Lung (tissue), 11 donors: ENCODE measurements at regions not wholly inside any gene's neighbourhood (a gene's known extent, or its start where the extent isn't known, plus 50 kb on each side); places are given as distances from the start of the nearest gene placed in this dataset.
A peak's percentile ranks its signal among the peaks of the same experiment; 100 is the strongest.

ENCODE experiments used
- ATAC-seq: fragments of 200-7000 bp; cut with Tn5 transposase; one replicate; pipeline ENCODE4 v1.9.1; 2020; ENCODE audit warnings: moderate number of reproducible peaks; ENCODE audit not compliant: insufficient read depth, low FRiP score
- DNase-seq, 3 donors: peaks; one replicate each; pipeline ENCODE4 v3.0.0-alpha.2; 2013 to 2017
- H3K27ac ChIP-seq, 2 donors: one replicate each; pipeline ENCODE4 v1.5.1; 2013; ENCODE audit warnings: mild to moderate bottlenecking in 2 of 2, moderate library complexity in 2 of 2, control low read depth in 1 of 2, inconsistent platforms in 1 of 2, low read depth in 1 of 2, low read length in 1 of 2
- H3K27me3 ChIP-seq, 3 donors: one replicate each; pipeline ENCODE4 v1.5.1; 2013; ENCODE audit warnings: low read length in 2 of 3; ENCODE audit not compliant: control insufficient read depth in 3 of 3, insufficient read depth in 3 of 3
- H3K36me3 ChIP-seq, 4 donors: one replicate each; pipeline ENCODE4 v1.5.1; 2013; ENCODE audit warnings: low read length in 4 of 4, mild to moderate bottlenecking in 1 of 4, moderate library complexity in 1 of 4; ENCODE audit not compliant: control insufficient read depth in 4 of 4, insufficient read depth in 4 of 4
- H3K4me1 ChIP-seq, 5 donors: one replicate each; pipeline ENCODE4 v1.5.1; 2013; ENCODE audit warnings: low read length in 5 of 5, mild to moderate bottlenecking in 2 of 5, moderate library complexity in 1 of 5; ENCODE audit not compliant: control insufficient read depth in 5 of 5, insufficient read depth in 5 of 5
- H3K4me3 ChIP-seq: one replicate; pipeline ENCODE4 v1.5.1; 2013; ENCODE audit warnings: mild to moderate bottlenecking, control low read depth, moderate library complexity
- H3K9ac ChIP-seq, 2 donors: one replicate each; pipeline ENCODE4 v1.5.1; 2013; ENCODE audit warnings: low read length in 2 of 2, control low read depth in 1 of 2; ENCODE audit not compliant: insufficient read depth in 1 of 2
- H3K9me3 ChIP-seq, 4 donors: one replicate each; pipeline ENCODE4 v1.5.1; 2013; ENCODE audit warnings: low read length in 3 of 4, mild to moderate bottlenecking in 1 of 4, moderate library complexity in 1 of 4; ENCODE audit not compliant: control insufficient read depth in 4 of 4, insufficient read depth in 3 of 4
- WGBS, 2 donors: extraction: QIAGEN DNeasy Blood & Tissue Kit; methylation state at CpG; one replicate each; pipeline ENCODE4 v1.1.7; 2013; 5-methylcytosine and 5-hydroxymethylcytosine counted together
- TF ChIP-seq, protein P1 (sequence below): IDR thresholded peaks from 2 replicates; pipeline ENCODE4 v1.5.1; 2012; ENCODE audit warnings: mild to moderate bottlenecking; ENCODE audit errors: control extremely low read depth, extremely low read depth
- donor health status: control.
- donor health status: control.
- donor health status: Bipolar disorder and iron deficiency.
- donor health status: healthy.
- donor health status: DM: yes; HTN: yes; CAD: no.

DNA sequence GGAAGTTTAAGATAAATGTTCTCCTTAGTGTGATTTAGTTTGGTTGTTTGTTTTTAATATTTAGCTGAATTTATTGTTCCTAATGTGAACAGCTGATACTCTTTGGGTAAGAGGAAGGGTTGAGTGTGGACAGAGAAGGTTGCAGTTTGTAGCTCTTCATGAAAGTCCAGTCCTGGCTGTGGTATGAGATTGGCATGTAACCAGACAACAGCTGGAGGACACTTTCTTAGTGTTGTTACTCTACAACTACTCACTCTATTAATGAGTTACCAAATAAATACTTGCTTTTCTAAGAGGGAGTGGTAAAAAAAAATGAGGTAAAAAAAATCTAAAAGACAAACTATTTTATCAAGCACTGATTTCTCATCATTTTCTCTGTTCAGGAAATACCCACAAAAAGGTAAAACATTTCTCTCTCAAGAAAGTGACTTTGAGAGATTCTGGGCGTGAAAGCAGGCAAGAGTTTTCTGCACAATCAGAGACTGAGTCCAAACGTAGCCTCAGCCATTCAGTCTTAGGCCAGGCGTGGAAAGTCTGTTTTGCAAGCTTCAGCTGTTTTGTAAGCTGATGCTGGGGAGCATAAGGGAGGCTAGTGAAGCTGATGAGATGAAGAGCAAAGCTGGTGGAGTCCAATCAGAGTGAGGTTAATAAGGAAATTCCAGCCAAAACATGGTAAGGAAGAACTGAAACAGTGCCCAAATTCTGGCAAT lies 138.5 kb upstream of the ARPP21 start:
- ATAC-seq (no peak), DNase-seq (no peak)
- H3K9me3 ChIP-seq = no peaks in the 10 kb centered on the region
- TF ChIP-seq, protein P1, sequence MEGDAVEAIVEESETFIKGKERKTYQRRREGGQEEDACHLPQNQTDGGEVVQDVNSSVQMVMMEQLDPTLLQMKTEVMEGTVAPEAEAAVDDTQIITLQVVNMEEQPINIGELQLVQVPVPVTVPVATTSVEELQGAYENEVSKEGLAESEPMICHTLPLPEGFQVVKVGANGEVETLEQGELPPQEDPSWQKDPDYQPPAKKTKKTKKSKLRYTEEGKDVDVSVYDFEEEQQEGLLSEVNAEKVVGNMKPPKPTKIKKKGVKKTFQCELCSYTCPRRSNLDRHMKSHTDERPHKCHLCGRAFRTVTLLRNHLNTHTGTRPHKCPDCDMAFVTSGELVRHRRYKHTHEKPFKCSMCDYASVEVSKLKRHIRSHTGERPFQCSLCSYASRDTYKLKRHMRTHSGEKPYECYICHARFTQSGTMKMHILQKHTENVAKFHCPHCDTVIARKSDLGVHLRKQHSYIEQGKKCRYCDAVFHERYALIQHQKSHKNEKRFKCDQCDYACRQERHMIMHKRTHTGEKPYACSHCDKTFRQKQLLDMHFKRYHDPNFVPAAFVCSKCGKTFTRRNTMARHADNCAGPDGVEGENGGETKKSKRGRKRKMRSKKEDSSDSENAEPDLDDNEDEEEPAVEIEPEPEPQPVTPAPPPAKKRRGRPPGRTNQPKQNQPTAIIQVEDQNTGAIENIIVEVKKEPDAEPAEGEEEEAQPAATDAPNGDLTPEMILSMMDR = no peak
- H3K4me1 ChIP-seq = no peaks in the 10 kb centered on the region
- no peaks in the 10 kb centered on the region for H3K36me3 ChIP-seq
- H3K9ac ChIP-seq = no peak overlapping the region
- no peak overlapping the region for H3K4me3 ChIP-seq
- no peak overlapping the region for H3K27ac ChIP-seq
- no peaks in the 10 kb centered on the region for H3K27me3 ChIP-seq
- WGBS, 2 donors = 55 to 69% methylated on average over 3 of the region's 3 CpGs

DNA sequence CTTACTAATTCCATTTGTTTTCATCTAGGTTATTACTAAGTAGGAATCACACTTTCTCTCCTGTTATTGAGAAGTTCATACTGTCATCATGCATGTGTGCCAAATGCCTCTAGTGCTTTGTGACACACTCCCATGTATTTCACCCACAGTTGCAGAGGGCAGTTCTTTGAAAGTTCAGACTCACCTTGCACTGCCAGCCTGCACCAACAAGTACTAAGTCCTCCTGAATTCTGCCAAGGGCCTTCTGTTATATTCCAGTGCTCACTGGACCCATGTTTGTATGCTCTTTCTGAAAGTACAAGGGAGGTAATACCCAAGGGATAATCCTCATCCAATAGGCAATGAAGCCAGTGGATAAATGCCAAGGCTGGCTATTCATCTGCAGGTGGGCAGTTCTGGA lies 136.6 kb upstream of the ARPP21 start:
- no peak overlapping the region for H3K4me3 ChIP-seq
- TF ChIP-seq, protein P1 = no peak
- H3K9ac ChIP-seq = no peak overlapping the region
- no peak for DNase-seq
- no peak for ATAC-seq
- H3K9me3 ChIP-seq = no peaks in the 10 kb centered on the region
- H3K27me3 ChIP-seq = no peaks in the 10 kb centered on the region
- H3K36me3 ChIP-seq = no peaks in the 10 kb centered on the region
- no peaks in the 10 kb centered on the region for H3K4me1 ChIP-seq
- no peak overlapping the region for H3K27ac ChIP-seq

DNA sequence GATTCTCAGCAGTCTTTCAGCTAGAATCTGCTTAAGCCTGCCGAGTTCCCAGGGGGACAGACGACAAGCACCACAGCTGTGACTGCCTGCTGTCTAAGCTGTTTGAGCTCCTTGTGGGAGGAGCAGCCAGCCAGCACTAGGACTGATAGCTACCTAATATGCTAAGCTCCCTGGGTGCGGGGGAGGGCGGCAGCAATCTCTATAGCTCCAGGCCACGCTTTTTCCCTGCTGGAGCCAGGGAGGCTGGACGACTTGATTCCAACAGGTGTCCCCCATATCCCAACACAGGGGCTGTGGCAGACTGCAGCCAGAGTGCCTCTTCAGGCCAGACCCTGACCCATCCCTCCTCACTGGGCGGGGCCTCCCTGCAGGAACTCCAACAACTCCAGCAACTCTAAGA lies 134.1 kb upstream of the ARPP21 start:
- peak in 2 of 3 donors; percentile 14 to 25 for DNase-seq
- H3K36me3 ChIP-seq = no peaks in the 10 kb centered on the region
- H3K4me3 ChIP-seq = no peak overlapping the region
- TF ChIP-seq, protein P1 = no peak
- H3K27me3 ChIP-seq = no peaks in the 10 kb centered on the region
- H3K27ac ChIP-seq = no peak overlapping the region
- no peaks in the 10 kb centered on the region for H3K4me1 ChIP-seq
- no peaks in the 10 kb centered on the region for H3K9me3 ChIP-seq
- no peak for ATAC-seq
- WGBS, 2 donors = 51 to 52% methylated on average over 7 of the region's 7 CpGs
- no peak overlapping the region for H3K9ac ChIP-seq

DNA sequence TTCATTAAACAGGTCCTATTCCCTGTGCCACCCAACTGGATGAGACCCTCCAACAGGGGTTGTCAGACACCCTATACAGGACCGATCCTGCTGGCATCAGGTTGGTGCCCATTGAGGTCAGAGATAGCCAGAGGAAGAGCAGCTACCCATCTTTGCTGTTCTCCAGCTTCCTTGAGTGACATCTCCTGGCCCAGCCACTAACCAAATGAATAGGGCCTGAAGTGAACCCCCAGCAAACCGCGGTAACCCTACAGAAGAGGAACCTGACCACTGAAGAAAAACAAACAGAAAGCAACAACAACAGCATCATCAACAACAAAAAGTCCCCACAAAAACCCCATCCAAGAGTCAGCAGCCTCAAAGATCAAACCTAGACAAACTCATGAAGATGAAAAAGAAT lies 133.6 kb upstream of the ARPP21 start:
- TF ChIP-seq, protein P1 = no peak
- 93 to 94% methylated on average over 3 of the region's 3 CpGs for WGBS, 2 donors
- H3K27ac ChIP-seq = no peak overlapping the region
- H3K4me1 ChIP-seq = no peaks in the 10 kb centered on the region
- no peak overlapping the region for H3K4me3 ChIP-seq
- no peaks in the 10 kb centered on the region for H3K27me3 ChIP-seq
- no peaks in the 10 kb centered on the region for H3K9me3 ChIP-seq
- no peak for DNase-seq
- no peak for ATAC-seq
- no peaks in the 10 kb centered on the region for H3K36me3 ChIP-seq
- H3K9ac ChIP-seq = no peak overlapping the region
